ENCODE measurements at regions not wholly inside any gene's neighbourhood (a gene's known extent, or its start where the extent isn't known, plus 50 kb on each side); places are given as distances from the start of the nearest gene placed in this dataset.

- Histone ChIP-seq H3K27ac (ENCODE audit: low read depth, low read length) (no peak overlapping the region), H3K4me1 (ENCODE audit: control insufficient read depth, low read length) (no peaks in the 10 kb centered on the region), H3K4me3 (ENCODE audit: low read length) (no peak overlapping the region), H3K9me3 (ENCODE audit: control insufficient read depth, insufficient read depth, low read length) (no peaks in the 10 kb centered on the region), H3K36me3 (ENCODE audit: control insufficient read depth, low read length) (no peaks in the 10 kb centered on the region), H3K4me2 (ENCODE audit: low read length) (no peak overlapping the region), H4K20me1 (ENCODE audit: control insufficient read depth, insufficient read depth, low read depth, low read length) (no peaks in the 10 kb centered on the region), H3K79me2 (ENCODE audit: control insufficient read depth, low read length) (no peaks in the 10 kb centered on the region), H3K9me2 (replicated peaks; ENCODE audit: control insufficient read depth, low read length) (no peaks in the 10 kb centered on the region), H3K27me3 (ENCODE audit: control insufficient read depth, low read length) (no peaks in the 10 kb centered on the region), H3F3A (ENCODE audit: control insufficient read depth, insufficient read depth) (no peaks in the 10 kb centered on the region)
- TF ChIP-seq CTCF (IDR thresholded peaks at IDR 0.05; ENCODE audit: low read depth, low read length, poor library complexity, severe bottlenecking) = no peak
- no peak for TF ChIP-seq EZH2phosphoT487 (IDR thresholded peaks at IDR 0.05; ENCODE audit: borderline replicate concordance, low read length)
Observed at GRCh38 chr5:29963956-29964355, 1229.5 kb upstream of the CDH6 start.

- TF ChIP-seq CTCF (IDR thresholded peaks at IDR 0.05; ENCODE audit: low read depth, low read length, poor library complexity, severe bottlenecking) (no peak), EZH2phosphoT487 (IDR thresholded peaks at IDR 0.05; ENCODE audit: borderline replicate concordance, low read length) (no peak)
- no peaks in the 10 kb centered on the region for H3K79me2 ChIP-seq (ENCODE audit: control insufficient read depth, low read length)
- no peak overlapping the region for H3K4me2 ChIP-seq (ENCODE audit: low read length)
- H3F3A ChIP-seq (ENCODE audit: control insufficient read depth, insufficient read depth) = no peaks in the 10 kb centered on the region
- H3K9me2 ChIP-seq (replicated peaks; ENCODE audit: control insufficient read depth, low read length) = no peaks in the 10 kb centered on the region
- H4K20me1 ChIP-seq (ENCODE audit: control insufficient read depth, insufficient read depth, low read depth, low read length) = no peaks in the 10 kb centered on the region
- no peaks in the 10 kb centered on the region for H3K36me3 ChIP-seq (ENCODE audit: control insufficient read depth, low read length)
- H3K4me1 ChIP-seq (ENCODE audit: control insufficient read depth, low read length) = no peaks in the 10 kb centered on the region
- H3K9me3 ChIP-seq (ENCODE audit: control insufficient read depth, insufficient read depth, low read length) = no peaks in the 10 kb centered on the region
- H3K4me3 ChIP-seq (ENCODE audit: low read length) = no peak overlapping the region
- no peak overlapping the region for H3K27ac ChIP-seq (ENCODE audit: low read depth, low read length)
- H3K27me3 ChIP-seq (ENCODE audit: control insufficient read depth, low read length) = no peaks in the 10 kb centered on the region
Observed at GRCh38 chr5:29960323-29960722, 1233.2 kb upstream of the CDH6 start.

- Histone ChIP-seq H3K36me3 (ENCODE audit: control insufficient read depth, low read length) (no peaks in the 10 kb centered on the region), H3K27ac (ENCODE audit: low read depth, low read length) (no peak overlapping the region), H3F3A (ENCODE audit: control insufficient read depth, insufficient read depth) (no peaks in the 10 kb centered on the region), H3K9me2 (replicated peaks; ENCODE audit: control insufficient read depth, low read length) (no peaks in the 10 kb centered on the region), H3K4me2 (ENCODE audit: low read length) (no peak overlapping the region), H3K79me2 (ENCODE audit: control insufficient read depth, low read length) (no peaks in the 10 kb centered on the region), H3K9me3 (ENCODE audit: control insufficient read depth, insufficient read depth, low read length) (no peaks in the 10 kb centered on the region), H4K20me1 (ENCODE audit: control insufficient read depth, insufficient read depth, low read depth, low read length) (no peaks in the 10 kb centered on the region), H3K4me3 (ENCODE audit: low read length) (no peak overlapping the region), H3K4me1 (ENCODE audit: control insufficient read depth, low read length) (no peaks in the 10 kb centered on the region), H3K27me3 (ENCODE audit: control insufficient read depth, low read length) (no peaks in the 10 kb centered on the region)
- TF ChIP-seq EZH2phosphoT487 (IDR thresholded peaks at IDR 0.05; ENCODE audit: borderline replicate concordance, low read length) (no peak), CTCF (IDR thresholded peaks at IDR 0.05; ENCODE audit: low read depth, low read length, poor library complexity, severe bottlenecking) (no peak)
Observed at GRCh38 chr5:29950416-29951145, 1242.9 kb upstream of the CDH6 start.
